ENCODE measurements at regions not wholly inside any gene's neighbourhood (a gene's known extent, or its start where the extent isn't known, plus 50 kb on each side); places are given as distances from the start of the nearest gene placed in this dataset.

- Histone ChIP-seq H4K20me1 (replicated peaks in 1 of 2; ENCODE audit: control insufficient read depth in 1 of 2, insufficient read depth in 2 of 2, low read length in 2 of 2) (peaks cover 0 to 2% of the 10 kb centered on the region in 2 experiments), H2BK5ac (ENCODE audit: low read depth, low read length) (no peak overlapping the region), H4K5ac (ENCODE audit: insufficient read length, low read depth, low read length) (no peak overlapping the region), H3K14ac (ENCODE audit: insufficient read length) (no peak overlapping the region), H3K23me2 (ENCODE audit: low read depth, low read length) (no peaks in the 10 kb centered on the region), H2AK5ac (ENCODE audit: low read depth, low read length) (no peak overlapping the region), H2BK20ac (ENCODE audit: low read length) (no peak overlapping the region), H4K91ac (replicated peaks; ENCODE audit: insufficient read length, low read length) (no peak overlapping the region), H3K56ac (replicated peaks; ENCODE audit: insufficient read length, low read depth, low read length) (no peak overlapping the region), H3K36me3 (ENCODE audit: control insufficient read depth in 2 of 4, insufficient read depth in 4 of 4, low read length in 3 of 4) (no peaks in the 10 kb centered on the region), H3K18ac (ENCODE audit: extremely low read depth, low read length) (no peak overlapping the region), H3K4me3 (ENCODE audit: extremely low read depth in 1 of 4, insufficient read depth in 2 of 4, low read depth in 3 of 4, low read length in 4 of 4) (no peak overlapping the region), H3K4ac (replicated peaks; ENCODE audit: insufficient read length, low read depth, low read length) (no peak overlapping the region), H2BK15ac (ENCODE audit: low read length) (no peak overlapping the region), H3K27me3 (replicated peaks in 1 of 4; ENCODE audit: control insufficient read depth in 3 of 4, extremely low read depth in 1 of 4, insufficient read depth in 3 of 4, low read length in 3 of 4) (no peaks in the 10 kb centered on the region), H3K9me3 (ENCODE audit: insufficient read depth in 2 of 2, low read depth in 1 of 2, low read length in 1 of 2) (no peaks in the 10 kb centered on the region), H2AFZ (ENCODE audit: low read length) (no peak overlapping the region), H3K9ac (replicated peaks in 1 of 4; ENCODE audit: extremely low read depth in 1 of 4, low read depth in 3 of 4, low read length in 3 of 4) (no peak overlapping the region), H3K27ac (ENCODE audit: low read depth, low read length) (no peak overlapping the region), H2BK120ac (replicated peaks; ENCODE audit: low read depth, low read length) (no peak overlapping the region), H3K79me2 (ENCODE audit: control insufficient read depth in 1 of 2, insufficient read depth in 2 of 2, low read length in 2 of 2) (no peaks in the 10 kb centered on the region), H3K23ac (ENCODE audit: insufficient read length) (no peak overlapping the region), H3K4me2 (ENCODE audit: insufficient read depth in 1 of 2, low read depth in 2 of 2, low read length in 2 of 2) (no peak overlapping the region), H3K79me1 (ENCODE audit: low read depth, low read length) (no peaks in the 10 kb centered on the region), H4K8ac (ENCODE audit: extremely low read depth, insufficient read depth, low read length) (no peak overlapping the region), H3K4me1 (replicated peaks in 1 of 4; ENCODE audit: control insufficient read depth in 3 of 4, insufficient read depth in 4 of 4, low read length in 3 of 4) (no peaks in the 10 kb centered on the region; a peak in 2 of 7 replicates), H2BK12ac (ENCODE audit: low read depth, low read length) (no peak overlapping the region)
- CTCF ChIA-PET (ENCODE audit: partially characterized antibody) = interaction anchor here (0.7 to 1.0 kb wide), 2 partner anchors 37 to 475 kb away, joined by 3 read pairs; no protein-coding TSS in a partner anchor
- FAIRE-seq (no peak), DNase-seq (ENCODE audit: low read depth in 1 of 2, low spot score in 2 of 2) (no peak)
- 100% methylated on average over 1 of the region's 1 CpG; no CpG with 5 or more reads in 1 of the 2 experiments for WGBS, 2 experiments (ENCODE audit: extremely low coverage in 1 of 2, insufficient coverage in 1 of 2, insufficient read length in 1 of 2, insufficient replicate concordance in 2 of 2, low coverage in 1 of 2, low lambda C conversion rate in 2 of 2, missing lambda C conversion rate in 1 of 2)
- POLR2A ChIA-PET (ENCODE audit: partially characterized antibody) = no interaction called here
- TF ChIP-seq ASH2L (IDR thresholded peaks at IDR 0.05; ENCODE audit: low read length) = no peak
- no peak for TF ChIP-seq FOSL1 (IDR thresholded peaks at IDR 0.05; ENCODE audit: insufficient read depth, low read depth, low read length)
- TF ChIP-seq RNF2 (IDR thresholded peaks at IDR 0.05; ENCODE audit: borderline replicate concordance, low read depth, low read length, missing control alignments, poor library complexity, severe bottlenecking) = no peak
- no peak for TF ChIP-seq RXRA (IDR thresholded peaks at IDR 0.05; ENCODE audit: insufficient read depth, low read depth, low read length)
Measured at GRCh38 chr11:92626624-92627023, 342.8 kb upstream of the MTNR1B start.
